GM19438 (cell line): ENCODE measurements at regions not wholly inside any gene's neighbourhood (a gene's known extent, or its start where the extent isn't known, plus 50 kb on each side); places are given as distances from the start of the nearest gene placed in this dataset.
"Not testable (repeated sequence)": the region's sequence is repeated elsewhere in the genome, so short reads cannot be mapped to it uniquely, and the experiment has no call there.

Experiments
- ATAC-seq: cut with Tn5 transposase; IDR thresholded peaks from one replicate; pipeline ENCODE4 v1.9.1; 2021; ENCODE audit warnings: low read depth; ENCODE audit not compliant: unreplicated experiment

- no peak for ATAC-seq
These were observed 148.6 kb upstream of the ARG1 start for GRCh38 chr6:131424475-131424874.

- ATAC-seq: no peak
These were observed 145.5 kb upstream of the ARG1 start for GRCh38 chr6:131427434-131428058.

- ATAC-seq: no peak
These were observed 142.5 kb upstream of the ARG1 start for GRCh38 chr6:131430531-131430930.

GRCh38 chr6:131431718-131432117 is 141.3 kb upstream of the ARG1 start:
- no peak for ATAC-seq

GRCh38 chr6:131433927-131434326 is 139.1 kb upstream of the ARG1 start:
- ATAC-seq: no peak

- ATAC-seq: no peak
These were observed 136.7 kb upstream of the ARG1 start for GRCh38 chr6:131436358-131436757.

GRCh38 chr6:131443014-131443413 is 130.0 kb upstream of the ARG1 start:
- ATAC-seq: no peak

- ATAC-seq: no peak
These were observed 129.5 kb upstream of the ARG1 start for GRCh38 chr6:131443514-131443913.

- not testable (repeated sequence) for ATAC-seq
These were observed 127.7 kb upstream of the ARG1 start for GRCh38 chr6:131445356-131445755.

- no peak for ATAC-seq
These were observed 122.2 kb upstream of the ARG1 start for GRCh38 chr6:131450861-131451260.

GRCh38 chr6:131451321-131452144 is 121.5 kb upstream of the ARG1 start:
- no peak for ATAC-seq

GRCh38 chr6:131453803-131454202 is 119.2 kb upstream of the ARG1 start:
- no peak for ATAC-seq

- ATAC-seq: no peak
These were observed 116.5 kb upstream of the ARG1 start for GRCh38 chr6:131456565-131456964.

GRCh38 chr6:131459005-131459404 is 114.0 kb upstream of the ARG1 start:
- no peak for ATAC-seq

GRCh38 chr6:131460614-131461000 is 112.4 kb upstream of the ARG1 start:
- no peak for ATAC-seq

- no peak for ATAC-seq
These were observed 103.9 kb upstream of the ARG1 start for GRCh38 chr6:131469130-131469529.

GRCh38 chr6:131470534-131470933 is 102.5 kb upstream of the ARG1 start:
- no peak for ATAC-seq

GRCh38 chr6:131471331-131471730 is 101.7 kb upstream of the ARG1 start:
- no peak for ATAC-seq

GRCh38 chr6:131473303-131473702 is 99.7 kb upstream of the ARG1 start:
- not testable (repeated sequence) for ATAC-seq

GRCh38 chr6:131476362-131476761 is 96.7 kb upstream of the ARG1 start:
- ATAC-seq: no peak

- ATAC-seq: not testable (repeated sequence)
These were observed 94.2 kb upstream of the ARG1 start for GRCh38 chr6:131478740-131479211.

GRCh38 chr6:131486608-131487007 is 86.4 kb upstream of the ARG1 start:
- no peak for ATAC-seq
